Mesendoderm (in vitro differentiated cells): ENCODE measurements at regions not wholly inside any gene's neighbourhood (a gene's known extent, or its start where the extent isn't known, plus 50 kb on each side); places are given as distances from the start of the nearest gene placed in this dataset.

Experiments
- DNase-seq: peaks from one replicate; pipeline ENCODE4 v3.0.0; 2013
- H2AK5ac ChIP-seq: 2 replicates; pipeline ENCODE4 v1.6.1; 2013; ENCODE audit warnings: low read length, inconsistent platforms
- H2BK120ac ChIP-seq: 2 replicates; pipeline ENCODE4 v1.6.1; 2013; ENCODE audit warnings: low read depth, mild to moderate bottlenecking, low read length, moderate library complexity, mixed read lengths
- H2BK15ac ChIP-seq: replicated peaks from 2 replicates; pipeline ENCODE4 v1.6.1; 2013; ENCODE audit warnings: low read depth, mild to moderate bottlenecking, moderate library complexity
- H2BK5ac ChIP-seq: 2 replicates; pipeline ENCODE4 v1.6.1; 2013; ENCODE audit warnings: low read length, inconsistent platforms
- H3K18ac ChIP-seq: 2 replicates; pipeline ENCODE4 v1.6.1; 2013; ENCODE audit warnings: mild to moderate bottlenecking, low read length, mixed read lengths
- H3K23ac ChIP-seq: one replicate; pipeline ENCODE4 v1.6.1; 2013; ENCODE audit warnings: low read length
- H3K27ac ChIP-seq: 2 replicates; pipeline ENCODE4 v1.5.1; 2013; ENCODE audit warnings: low read depth, mild to moderate bottlenecking, inconsistent platforms, low read length, moderate library complexity
- H3K27me3 ChIP-seq: 2 replicates; pipeline ENCODE4 v1.6.1; 2013; ENCODE audit warnings: low read length, control low read depth, mild to moderate bottlenecking, inconsistent platforms; ENCODE audit not compliant: insufficient read depth, poor library complexity
- H3K36me3 ChIP-seq: 2 replicates; pipeline ENCODE4 v1.6.1; 2013; ENCODE audit warnings: low read length, inconsistent platforms; ENCODE audit not compliant: control insufficient read depth, insufficient read depth
- H3K4ac ChIP-seq: one replicate; pipeline ENCODE4 v1.6.1; 2013; ENCODE audit warnings: low read depth, mild to moderate bottlenecking, low read length, moderate library complexity
- H3K4me1 ChIP-seq: 2 replicates; pipeline ENCODE4 v1.6.1; 2013; ENCODE audit warnings: low read depth, low read length, inconsistent platforms; ENCODE audit not compliant: control insufficient read depth
- H3K4me2 ChIP-seq: 2 replicates; pipeline ENCODE4 v1.6.1; 2013; ENCODE audit warnings: low read length
- H3K4me3 ChIP-seq: 2 replicates; pipeline ENCODE4 v1.5.1; 2013; ENCODE audit warnings: mild to moderate bottlenecking, low read length
- H3K56ac ChIP-seq: one replicate; pipeline ENCODE4 v1.6.1; 2013; ENCODE audit warnings: low read length
- H3K79me1 ChIP-seq: 2 replicates; pipeline ENCODE4 v1.6.1; 2013; ENCODE audit warnings: low read length, inconsistent platforms
- H3K79me2 ChIP-seq: 2 replicates; pipeline ENCODE4 v1.6.1; 2013; ENCODE audit warnings: mild to moderate bottlenecking, low read length; ENCODE audit not compliant: control insufficient read depth, insufficient read depth
- H3K9ac ChIP-seq: 2 replicates; pipeline ENCODE4 v1.6.1; 2013; ENCODE audit warnings: low read length, inconsistent platforms
- H4K5ac ChIP-seq: one replicate; pipeline ENCODE4 v1.6.1; 2013; ENCODE audit warnings: low read length
- H4K8ac ChIP-seq: one replicate; pipeline ENCODE4 v1.6.1; 2013; ENCODE audit warnings: low read depth, mild to moderate bottlenecking, control low read depth, low read length, moderate library complexity
- WGBS: extraction: QIAGEN DNeasy Blood & Tissue Kit; methylation state at CpG from one replicate; pipeline ENCODE4 v1.1.7; 2013; ENCODE audit warnings: low lambda C conversion rate, missing lambda C conversion rate; ENCODE audit not compliant: insufficient coverage; ENCODE audit errors: extremely low coverage; 5-methylcytosine and 5-hydroxymethylcytosine counted together

GRCh38 chr11:37072538-37073055 lies 474.6 kb upstream of the RAG2 start:
- Histone ChIP-seq H2BK120ac (no peak overlapping the region), H3K23ac (no peak overlapping the region), H3K79me1 (no peaks in the 10 kb centered on the region), H3K18ac (no peak overlapping the region), H3K56ac (no peak overlapping the region), H4K8ac (no peak overlapping the region), H3K27ac (no peak overlapping the region), H2AK5ac (no peak overlapping the region), H3K4me3 (no peak overlapping the region), H3K4me1 (no peaks in the 10 kb centered on the region), H3K9ac (no peak overlapping the region), H3K4me2 (no peak overlapping the region), H4K5ac (no peak overlapping the region), H3K4ac (no peak overlapping the region), H2BK5ac (no peak overlapping the region), H2BK15ac (no peak overlapping the region), H3K27me3 (no peaks in the 10 kb centered on the region), H3K79me2 (no peaks in the 10 kb centered on the region), H3K36me3 (no peaks in the 10 kb centered on the region)
- WGBS, result no CpG with 5 or more reads among the region's 1 CpG
- DNase-seq, result no peak

GRCh38 chr11:37050311-37050710 lies 452.3 kb upstream of the RAG2 start:
- Histone ChIP-seq H3K4ac (no peak overlapping the region), H2BK120ac (no peak overlapping the region), H3K79me2 (no peaks in the 10 kb centered on the region), H4K8ac (no peak overlapping the region), H3K23ac (no peak overlapping the region), H3K27me3 (no peaks in the 10 kb centered on the region), H2AK5ac (no peak overlapping the region), H3K4me3 (no peak overlapping the region), H2BK15ac (no peak overlapping the region), H3K27ac (no peak overlapping the region), H3K79me1 (no peaks in the 10 kb centered on the region), H3K36me3 (no peaks in the 10 kb centered on the region), H3K9ac (no peak overlapping the region), H2BK5ac (no peak overlapping the region), H3K18ac (no peak overlapping the region), H3K4me1 (no peaks in the 10 kb centered on the region), H3K4me2 (no peak overlapping the region), H3K56ac (no peak overlapping the region), H4K5ac (no peak overlapping the region)
- no peak for DNase-seq

GRCh38 chr11:37040921-37041320 lies 442.9 kb upstream of the RAG2 start:
- Histone ChIP-seq H3K36me3 (no peaks in the 10 kb centered on the region), H2BK120ac (no peak overlapping the region), H3K27ac (no peak overlapping the region), H2AK5ac (no peak overlapping the region), H2BK5ac (no peak overlapping the region), H3K56ac (no peak overlapping the region), H3K9ac (no peak overlapping the region), H3K4me1 (no peaks in the 10 kb centered on the region), H3K79me2 (no peaks in the 10 kb centered on the region), H3K23ac (no peak overlapping the region), H4K5ac (no peak overlapping the region), H3K4ac (no peak overlapping the region), H3K4me3 (no peak overlapping the region), H3K27me3 (no peaks in the 10 kb centered on the region), H2BK15ac (no peak overlapping the region), H3K4me2 (no peak overlapping the region), H4K8ac (no peak overlapping the region), H3K18ac (no peak overlapping the region), H3K79me1 (no peaks in the 10 kb centered on the region)
- no peak for DNase-seq

GRCh38 chr11:37038911-37039310 lies 440.9 kb upstream of the RAG2 start:
- Histone ChIP-seq H3K36me3 (no peaks in the 10 kb centered on the region), H3K79me2 (no peaks in the 10 kb centered on the region), H2AK5ac (no peak overlapping the region), H3K27me3 (no peaks in the 10 kb centered on the region), H3K18ac (no peak overlapping the region), H3K56ac (no peak overlapping the region), H3K4me2 (no peak overlapping the region), H3K4ac (no peak overlapping the region), H3K4me3 (no peak overlapping the region), H4K5ac (no peak overlapping the region), H3K4me1 (no peaks in the 10 kb centered on the region), H3K79me1 (no peaks in the 10 kb centered on the region), H3K9ac (no peak overlapping the region), H2BK120ac (no peak overlapping the region), H3K23ac (no peak overlapping the region), H2BK5ac (no peak overlapping the region), H2BK15ac (no peak overlapping the region), H4K8ac (no peak overlapping the region), H3K27ac (no peak overlapping the region)
- WGBS, result no CpG with 5 or more reads among the region's 3 CpGs
- peak; percentile 51 for DNase-seq

GRCh38 chr11:37026741-37027140 lies 428.7 kb upstream of the RAG2 start:
- no CpG with 5 or more reads among the region's 5 CpGs for WGBS
- Histone ChIP-seq H3K18ac (no peak overlapping the region), H2AK5ac (no peak overlapping the region), H3K23ac (no peak overlapping the region), H3K36me3 (no peaks in the 10 kb centered on the region), H3K56ac (no peak overlapping the region), H2BK5ac (no peak overlapping the region), H2BK120ac (no peak overlapping the region), H3K4ac (no peak overlapping the region), H3K27me3 (no peaks in the 10 kb centered on the region), H3K4me2 (no peak overlapping the region), H3K79me1 (no peaks in the 10 kb centered on the region), H3K27ac (no peak overlapping the region), H3K4me1 (peaks cover 2% of the 10 kb centered on the region), H3K4me3 (no peak overlapping the region), H4K5ac (no peak overlapping the region), H3K79me2 (no peaks in the 10 kb centered on the region), H2BK15ac (no peak overlapping the region), H4K8ac (no peak overlapping the region), H3K9ac (no peak overlapping the region)
- DNase-seq, result no peak

GRCh38 chr11:37026326-37026725 lies 428.3 kb upstream of the RAG2 start:
- no peak overlapping the region for H2BK5ac ChIP-seq
- H3K4me1 ChIP-seq, result peaks cover 2% of the 10 kb centered on the region
- H3K23ac ChIP-seq, result no peak overlapping the region
- H3K9ac ChIP-seq, result no peak overlapping the region
- H4K8ac ChIP-seq, result no peak overlapping the region
- WGBS, result no CpG with 5 or more reads among the region's 3 CpGs
- H3K4me2 ChIP-seq, result no peak overlapping the region
- H3K36me3 ChIP-seq, result no peaks in the 10 kb centered on the region
- H2AK5ac ChIP-seq, result no peak overlapping the region
- no peaks in the 10 kb centered on the region for H3K79me1 ChIP-seq
- no peaks in the 10 kb centered on the region for H3K79me2 ChIP-seq
- peak; percentile 77 for DNase-seq
- H3K4ac ChIP-seq, result no peak overlapping the region
- H3K27me3 ChIP-seq, result no peaks in the 10 kb centered on the region
- no peak overlapping the region for H4K5ac ChIP-seq
- H3K4me3 ChIP-seq, result no peak overlapping the region
- H2BK15ac ChIP-seq, result no peak overlapping the region
- no peak overlapping the region for H3K56ac ChIP-seq
- H3K18ac ChIP-seq, result no peak overlapping the region
- no peak overlapping the region for H3K27ac ChIP-seq
- no peak overlapping the region for H2BK120ac ChIP-seq
